C4-2B (cell line): ENCODE measurements at regions not wholly inside any gene's neighbourhood (a gene's known extent, or its start where the extent isn't known, plus 50 kb on each side); places are given as distances from the start of the nearest gene placed in this dataset.

Experiments
- H3K27ac ChIP-seq: fragments of 450-650 bp; 2 replicates; pipeline ENCODE4 v1.5.1; 2017
- CTCF ChIP-seq: fragments of 450-650 bp; conservative IDR thresholded peaks from 2 replicates; pipeline ENCODE4 v1.5.1; 2017; ENCODE audit warnings: mild to moderate bottlenecking
- ZFX ChIP-seq: fragments of 450-650 bp; IDR thresholded peaks from 2 replicates; pipeline ENCODE4 v1.6.1; 2017

GRCh38 chr9:7366121-7366520 lies 433.5 kb downstream of the DMAC1 start:
- H3K27ac ChIP-seq = no peak overlapping the region
- TF ChIP-seq ZFX (no peak), CTCF (no peak)

- H3K27ac ChIP-seq = no peak overlapping the region
- TF ChIP-seq CTCF = no peak
- no peak for TF ChIP-seq ZFX
These were observed 435.7 kb downstream of the DMAC1 start for GRCh38 chr9:7363777-7364477.

GRCh38 chr9:7360513-7360912 lies 439.1 kb downstream of the DMAC1 start:
- no peak overlapping the region for H3K27ac ChIP-seq
- TF ChIP-seq CTCF (peak; percentile 38), ZFX (no peak)

GRCh38 chr9:7358876-7359275 lies 440.7 kb downstream of the DMAC1 start:
- H3K27ac ChIP-seq = no peak overlapping the region
- no peak for TF ChIP-seq ZFX
- TF ChIP-seq CTCF = peak; percentile 12

DNA sequence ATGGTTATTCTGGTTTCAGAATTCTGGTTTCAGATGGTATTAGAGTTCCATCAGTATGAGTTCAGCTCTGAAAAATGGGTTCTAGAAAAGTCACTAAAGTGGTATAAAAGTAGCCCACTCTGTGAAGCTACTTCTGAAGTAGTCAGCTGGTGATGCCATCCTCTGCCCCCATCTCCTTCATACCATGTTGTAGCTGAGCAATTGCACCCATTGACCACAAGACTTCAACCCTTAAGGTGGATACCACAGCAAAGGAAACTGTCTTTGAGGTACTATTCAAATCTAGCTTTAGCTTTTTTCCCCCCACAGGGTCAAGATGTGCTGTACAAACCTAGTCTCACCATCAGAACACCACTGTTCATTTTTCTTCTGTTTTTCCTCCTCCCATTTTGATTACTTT lies 444.9 kb downstream of the DMAC1 start:
- no peak for TF ChIP-seq ZFX
- no peak for TF ChIP-seq CTCF
- no peak overlapping the region for H3K27ac ChIP-seq

DNA sequence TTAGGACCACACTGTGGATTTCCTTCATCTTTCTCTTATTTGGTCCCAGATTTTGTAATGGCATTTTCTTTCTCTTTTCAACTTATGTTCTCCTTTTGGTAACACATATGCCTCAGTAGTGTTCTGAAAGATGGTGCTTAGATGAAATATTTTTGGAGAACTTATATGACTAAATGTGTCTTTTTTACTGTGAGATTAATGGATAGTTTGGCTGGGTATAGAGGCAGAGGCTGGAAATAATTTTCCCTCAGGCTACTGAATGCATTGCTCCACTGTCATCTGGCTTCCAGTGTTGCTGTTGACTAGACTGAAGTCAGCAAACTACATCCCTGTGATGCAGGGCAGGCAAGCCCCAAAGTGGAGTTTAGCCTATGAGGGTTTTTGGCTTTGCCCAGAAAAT lies 450.9 kb downstream of the DMAC1 start:
- no peak overlapping the region for H3K27ac ChIP-seq
- no peak for TF ChIP-seq CTCF
- TF ChIP-seq ZFX = no peak

- no peak overlapping the region for H3K27ac ChIP-seq
- TF ChIP-seq CTCF = no peak
- TF ChIP-seq ZFX = no peak
These were observed 452.0 kb downstream of the DMAC1 start for GRCh38 chr9:7347556-7347955.
